HG03060 (cell line): ENCODE measurements at regions not wholly inside any gene's neighbourhood (a gene's known extent, or its start where the extent isn't known, plus 50 kb on each side); places are given as distances from the start of the nearest gene placed in this dataset.

Experiments used
- ATAC-seq: cut with Tn5 transposase; IDR thresholded peaks from one replicate; pipeline ENCODE4 v1.9.1; 2021; ENCODE audit warnings: low read depth, moderate number of reproducible peaks; ENCODE audit not compliant: unreplicated experiment

- no peak for ATAC-seq
These were observed 1484.2 kb downstream of the BRD1 start for GRCh38 chr22:48343461-48343860.

GRCh38 chr22:48342732-48343131, 1484.9 kb downstream of the BRD1 start:
- ATAC-seq = no peak

- no peak for ATAC-seq
These were observed 1485.7 kb downstream of the BRD1 start for GRCh38 chr22:48342016-48342415.

GRCh38 chr22:48340727-48341709, 1486.7 kb downstream of the BRD1 start:
- ATAC-seq = no peak

- ATAC-seq = no peak
These were observed 1487.5 kb downstream of the BRD1 start for GRCh38 chr22:48340191-48340590.

- ATAC-seq = no peak
These were observed 1488.6 kb downstream of the BRD1 start for GRCh38 chr22:48338793-48339705.

GRCh38 chr22:48337957-48338792, 1489.5 kb downstream of the BRD1 start:
- no peak for ATAC-seq

- ATAC-seq = no peak
These were observed 1491.2 kb downstream of the BRD1 start for GRCh38 chr22:48336339-48337060.

GRCh38 chr22:48335442-48336139, 1492.1 kb downstream of the BRD1 start:
- no peak for ATAC-seq

GRCh38 chr22:48334971-48335370, 1492.7 kb downstream of the BRD1 start:
- no peak for ATAC-seq

GRCh38 chr22:48333816-48334735, 1493.6 kb downstream of the BRD1 start:
- no peak for ATAC-seq

GRCh38 chr22:48333323-48333763, 1494.3 kb downstream of the BRD1 start:
- no peak for ATAC-seq

- ATAC-seq = no peak
These were observed 1495.0 kb downstream of the BRD1 start for GRCh38 chr22:48332438-48333322.

- no peak for ATAC-seq
These were observed 1495.9 kb downstream of the BRD1 start for GRCh38 chr22:48331691-48332220.

- no peak for ATAC-seq
These were observed 1496.4 kb downstream of the BRD1 start for GRCh38 chr22:48331266-48331665.

- ATAC-seq = no peak
These were observed 1500.0 kb downstream of the BRD1 start for GRCh38 chr22:48327721-48328120.

GRCh38 chr22:48323746-48324145, 1503.9 kb downstream of the BRD1 start:
- ATAC-seq = no peak
